PC-9 (cell line): ENCODE measurements at regions not wholly inside any gene's neighbourhood (a gene's known extent, or its start where the extent isn't known, plus 50 kb on each side); places are given as distances from the start of the nearest gene placed in this dataset.

Source experiments
- BruUV-seq: library from RNA; stranded (reverse); fragments of 400-500 nt; replicated peaks from 2 replicates; lab custom pipeline; 2021; lab: Mats Ljungman, UMichigan
- CTCF ChIA-PET: fragments of 300-600 bp; sonication (Branson Sonifier 250); formaldehyde crosslinking; loops from one replicate; lab custom pipeline; 2022; ENCODE audit warnings: antibody characterized with exemption; lab: Charles Lee
- POLR2A ChIA-PET: fragments of 300-600 bp; sonication (Branson Sonifier 250); formaldehyde crosslinking; loops from one replicate; lab custom pipeline; 2022; ENCODE audit warnings: antibody characterized with exemption; ENCODE audit not compliant: unreplicated experiment; lab: Charles Lee
- DNase-seq, 2 experiments: peaks; one replicate each; pipeline versions ENCODE4 v3.0.0 to v3.0.0-alpha.2; 2015 to 2022; ENCODE audit warnings: mixed read lengths in 1 of 2
- H2AFZ ChIP-seq: fragments of 200-600 bp; sonication (generic); 2 replicates; pipeline ENCODE4 v1.8.1; 2017; ENCODE audit warnings: antibody characterized with exemption
- H3F3A ChIP-seq: fragments of 200-600 bp; sonication (generic); 2 replicates; pipeline ENCODE4 v1.8.1; 2017; ENCODE audit warnings: antibody characterized with exemption, mild to moderate bottlenecking, low read depth; ENCODE audit not compliant: insufficient read depth
- H3K27ac ChIP-seq: fragments of 200-600 bp; sonication (generic); 2 replicates; pipeline ENCODE4 v1.6.1; 2016; ENCODE audit warnings: mixed run types
- H3K27me3 ChIP-seq: fragments of 200-600 bp; sonication (generic); 2 replicates; pipeline ENCODE4 v1.6.1; 2016; ENCODE audit warnings: low read depth, mixed run types; ENCODE audit not compliant: insufficient read depth
- H3K36me3 ChIP-seq: fragments of 200-600 bp; sonication (generic); 2 replicates; pipeline ENCODE4 v1.6.1; 2016; ENCODE audit warnings: low read depth, mixed run types
- H3K4me1 ChIP-seq: fragments of 200-600 bp; sonication (generic); replicated peaks from 2 replicates; pipeline ENCODE4 v1.6.1; 2016; ENCODE audit warnings: mixed run types; ENCODE audit not compliant: insufficient read depth
- H3K4me2 ChIP-seq: fragments of 200-600 bp; sonication (generic); 2 replicates; pipeline ENCODE4 v1.6.1; 2017; ENCODE audit warnings: mixed run types
- H3K4me3 ChIP-seq: fragments of 200-600 bp; sonication (generic); 2 replicates; pipeline ENCODE4 v1.6.1; 2016; ENCODE audit warnings: mixed run types
- H3K79me2 ChIP-seq: fragments of 200-600 bp; sonication (generic); 2 replicates; pipeline ENCODE4 v1.6.1; 2017; ENCODE audit warnings: low read depth, mixed run types
- H3K9me2 ChIP-seq: fragments of 200-600 bp; sonication (generic); 2 replicates; pipeline ENCODE4 v1.8.1; 2017; ENCODE audit warnings: mild to moderate bottlenecking; ENCODE audit not compliant: insufficient read depth
- H3K9me3 ChIP-seq: fragments of 200-600 bp; sonication (generic); 2 replicates; pipeline ENCODE4 v1.8.1; 2016; ENCODE audit warnings: low read depth; ENCODE audit not compliant: insufficient read depth
- H4K20me1 ChIP-seq: fragments of 200-600 bp; sonication (generic); 2 replicates; pipeline ENCODE4 v1.8.1; 2017; ENCODE audit not compliant: insufficient read depth
- EZH2 ChIP-seq: fragments of 200-600 bp; sonication (generic); IDR thresholded peaks from 2 replicates; pipeline ENCODE4 v1.8.0; 2017; ENCODE audit warnings: antibody characterized with exemption, low read depth
- intact Hi-C: fragments of 100-400 bp; cut with micrococcal nuclease; formaldehyde crosslinking; loops from one replicate; pipeline ENCODE4 v1.10.0; 2022; ENCODE audit not compliant: unreplicated experiment
- TF ChIP-seq, protein P1 (sequence below): fragments of 200-600 bp; sonication (generic); conservative IDR thresholded peaks from 2 replicates; pipeline ENCODE4 v1.6.1; 2017; ENCODE audit warnings: mixed run types, antibody characterized with exemption, mild to moderate bottlenecking, moderate library complexity

DNA sequence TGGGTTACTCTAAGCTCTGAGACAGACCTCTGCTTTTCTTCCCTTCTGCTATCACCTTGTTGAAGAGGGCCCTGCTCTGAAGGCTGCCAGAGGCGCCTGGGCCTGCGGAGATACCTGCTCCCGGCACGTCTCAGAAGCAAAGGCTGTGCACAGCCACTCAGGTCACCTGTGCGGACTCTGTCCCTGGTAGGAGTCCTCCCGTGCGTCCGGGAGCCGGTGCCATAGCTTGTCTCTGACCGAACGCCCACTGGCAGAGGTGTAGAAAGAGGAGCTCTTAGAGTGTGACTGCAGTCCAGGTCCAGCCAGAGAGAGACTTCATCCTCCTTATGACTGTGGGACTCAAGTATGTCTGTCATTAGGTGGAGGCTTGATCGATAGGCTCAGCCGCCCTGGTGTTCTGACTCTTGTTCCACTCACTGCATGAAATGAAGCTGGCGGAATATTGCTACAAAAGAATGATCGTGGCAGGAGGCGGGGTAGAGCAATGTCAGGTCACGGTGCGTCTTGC, 51.0 kb upstream of the UNC93A start:
- Histone ChIP-seq H3K27me3 (peaks cover 79% of the 10 kb centered on the region), H4K20me1 (no peaks in the 10 kb centered on the region), H3K4me3 (no peak overlapping the region), H3K36me3 (no peaks in the 10 kb centered on the region), H3K27ac (no peak overlapping the region), H3K79me2 (no peaks in the 10 kb centered on the region), H3F3A (no peaks in the 10 kb centered on the region), H3K4me2 (no peak overlapping the region), H2AFZ (no peak overlapping the region), H3K9me3 (no peaks in the 10 kb centered on the region), H3K4me1 (no peaks in the 10 kb centered on the region), H3K9me2 (no peaks in the 10 kb centered on the region)
- CTCF ChIA-PET = no interaction called here
- TF ChIP-seq, protein P1, sequence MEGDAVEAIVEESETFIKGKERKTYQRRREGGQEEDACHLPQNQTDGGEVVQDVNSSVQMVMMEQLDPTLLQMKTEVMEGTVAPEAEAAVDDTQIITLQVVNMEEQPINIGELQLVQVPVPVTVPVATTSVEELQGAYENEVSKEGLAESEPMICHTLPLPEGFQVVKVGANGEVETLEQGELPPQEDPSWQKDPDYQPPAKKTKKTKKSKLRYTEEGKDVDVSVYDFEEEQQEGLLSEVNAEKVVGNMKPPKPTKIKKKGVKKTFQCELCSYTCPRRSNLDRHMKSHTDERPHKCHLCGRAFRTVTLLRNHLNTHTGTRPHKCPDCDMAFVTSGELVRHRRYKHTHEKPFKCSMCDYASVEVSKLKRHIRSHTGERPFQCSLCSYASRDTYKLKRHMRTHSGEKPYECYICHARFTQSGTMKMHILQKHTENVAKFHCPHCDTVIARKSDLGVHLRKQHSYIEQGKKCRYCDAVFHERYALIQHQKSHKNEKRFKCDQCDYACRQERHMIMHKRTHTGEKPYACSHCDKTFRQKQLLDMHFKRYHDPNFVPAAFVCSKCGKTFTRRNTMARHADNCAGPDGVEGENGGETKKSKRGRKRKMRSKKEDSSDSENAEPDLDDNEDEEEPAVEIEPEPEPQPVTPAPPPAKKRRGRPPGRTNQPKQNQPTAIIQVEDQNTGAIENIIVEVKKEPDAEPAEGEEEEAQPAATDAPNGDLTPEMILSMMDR = no peak
- TF ChIP-seq EZH2 = no peak
- no TSS peak for BruUV-seq
- intact Hi-C loops = no loop called here
- POLR2A ChIA-PET = no interaction called here
- DNase-seq = no peak
